ENCODE measurements at regions not wholly inside any gene's neighbourhood (a gene's known extent, or its start where the extent isn't known, plus 50 kb on each side); places are given as distances from the start of the nearest gene placed in this dataset.
"Not testable (repeated sequence)": the region's sequence is repeated elsewhere in the genome, so short reads cannot be mapped to it uniquely, and the experiment has no call there.

GRCh38 chr5:72692651-72693442 is 123.6 kb upstream of the TNPO1 start:
- no peak for DNase-seq (ENCODE audit: low read depth)

GRCh38 chr5:72692231-72692637 is 124.2 kb upstream of the TNPO1 start:
- DNase-seq (ENCODE audit: low read depth), result no peak

- DNase-seq (ENCODE audit: low read depth), result no peak
Observed at GRCh38 chr5:72691751-72692150, 124.7 kb upstream of the TNPO1 start.

GRCh38 chr5:72688916-72689315 is 127.5 kb upstream of the TNPO1 start:
- DNase-seq (ENCODE audit: low read depth), result no peak

GRCh38 chr5:72687288-72687687 is 129.2 kb upstream of the TNPO1 start:
- DNase-seq (ENCODE audit: low read depth), result no peak

GRCh38 chr5:72682561-72682960 is 133.9 kb upstream of the TNPO1 start:
- no peak for DNase-seq (ENCODE audit: low read depth)

GRCh38 chr5:72681781-72682180 is 134.7 kb upstream of the TNPO1 start:
- DNase-seq (ENCODE audit: low read depth), result no peak

- no peak for DNase-seq (ENCODE audit: low read depth)
Observed at GRCh38 chr5:72677447-72677846, 139.0 kb upstream of the TNPO1 start.

- not testable (repeated sequence) for DNase-seq (ENCODE audit: low read depth)
Observed at GRCh38 chr5:72676831-72677230, 139.6 kb upstream of the TNPO1 start.

- no peak for DNase-seq (ENCODE audit: low read depth)
Observed at GRCh38 chr5:72673623-72674022, 142.8 kb upstream of the TNPO1 start.

GRCh38 chr5:72673180-72673579 is 143.3 kb upstream of the TNPO1 start:
- no peak for DNase-seq (ENCODE audit: low read depth)

- no peak for DNase-seq (ENCODE audit: low read depth)
Observed at GRCh38 chr5:72667708-72668107, 148.8 kb upstream of the TNPO1 start.

GRCh38 chr5:72662936-72663335 is 153.5 kb upstream of the TNPO1 start:
- no peak for DNase-seq (ENCODE audit: low read depth)

- DNase-seq (ENCODE audit: low read depth), result no peak
Observed at GRCh38 chr5:72662305-72662704, 154.2 kb upstream of the TNPO1 start.

- no peak for DNase-seq (ENCODE audit: low read depth)
Observed at GRCh38 chr5:72661405-72661804, 154.2 kb upstream of the ZNF366 start.

GRCh38 chr5:72659726-72660125 is 152.5 kb upstream of the ZNF366 start:
- DNase-seq (ENCODE audit: low read depth), result no peak

GRCh38 chr5:72658761-72659540 is 151.7 kb upstream of the ZNF366 start:
- no peak for DNase-seq (ENCODE audit: low read depth)

GRCh38 chr5:72658161-72658560 is 151.0 kb upstream of the ZNF366 start:
- DNase-seq (ENCODE audit: low read depth), result no peak

- DNase-seq (ENCODE audit: low read depth), result no peak
Observed at GRCh38 chr5:72656756-72657513, 149.7 kb upstream of the ZNF366 start.

GRCh38 chr5:72656331-72656730 is 149.1 kb upstream of the ZNF366 start:
- no peak for DNase-seq (ENCODE audit: low read depth)

- no peak for DNase-seq (ENCODE audit: low read depth)
Observed at GRCh38 chr5:72654231-72654630, 147.0 kb upstream of the ZNF366 start.

- DNase-seq (ENCODE audit: low read depth), result no peak
Observed at GRCh38 chr5:72653586-72653985, 146.4 kb upstream of the ZNF366 start.

GRCh38 chr5:72651779-72652178 is 144.6 kb upstream of the ZNF366 start:
- no peak for DNase-seq (ENCODE audit: low read depth)
